PFSK-1 (cell line): ENCODE measurements at regions not wholly inside any gene's neighbourhood (a gene's known extent, or its start where the extent isn't known, plus 50 kb on each side); places are given as distances from the start of the nearest gene placed in this dataset.

Experiments
- FOXP2 ChIP-seq: optimal IDR thresholded peaks from 2 replicates; pipeline ENCODE3; 2011; ENCODE audit warnings: borderline replicate concordance, control low read depth, inconsistent platforms; ENCODE audit not compliant: insufficient read depth; ENCODE audit errors: extremely low read length, extremely low read depth
- POLR2AphosphoS5 ChIP-seq: IDR thresholded peaks from 2 replicates; pipeline ENCODE4 v1.6.1; 2012; ENCODE audit warnings: low read depth, mild to moderate bottlenecking, control low read depth, low read length, moderate library complexity
- REST ChIP-seq, 2 experiments: IDR thresholded peaks; 2 replicates each; pipeline versions ENCODE4 v1.6.1 to v1.8.0; 2011 to 2012; ENCODE audit warnings: low read depth in 2 of 2, low read length in 2 of 2, control low read depth in 1 of 2, inconsistent platforms in 1 of 2, mild to moderate bottlenecking in 1 of 2, moderate library complexity in 1 of 2; ENCODE audit not compliant: insufficient read depth in 1 of 2
- SIN3A ChIP-seq: IDR thresholded peaks from 2 replicates; pipeline ENCODE4 v1.6.1; 2012; ENCODE audit warnings: mild to moderate bottlenecking, low read length, moderate library complexity, borderline replicate concordance; ENCODE audit not compliant: insufficient read depth
- TAF1 ChIP-seq: IDR thresholded peaks from 2 replicates; pipeline ENCODE4 v1.6.1; 2012; ENCODE audit warnings: low read length, control low read depth, borderline replicate concordance; ENCODE audit not compliant: insufficient read depth

GRCh38 chr7:89232-90019 lies 102.9 kb upstream of the FAM20C start:
- no peak for TF ChIP-seq REST (IDR thresholded peaks at IDR 0.05; ENCODE audit: insufficient read depth in 1 of 2, low read depth in 2 of 2, low read length in 2 of 2)
- no peak for TF ChIP-seq TAF1
- no peak for TF ChIP-seq FOXP2
- no peak for TF ChIP-seq SIN3A
- TF ChIP-seq POLR2AphosphoS5: no peak

- TF ChIP-seq SIN3A: no peak
- TF ChIP-seq POLR2AphosphoS5: no peak
- TF ChIP-seq REST (IDR thresholded peaks at IDR 0.05; ENCODE audit: insufficient read depth in 1 of 2, low read depth in 2 of 2, low read length in 2 of 2): no peak
- TF ChIP-seq TAF1: no peak
These were observed 102.0 kb upstream of the FAM20C start for GRCh38 chr7:90111-91063.

- no peak for TF ChIP-seq REST (IDR thresholded peaks at IDR 0.05; ENCODE audit: insufficient read depth in 1 of 2, low read depth in 2 of 2, low read length in 2 of 2)
- TF ChIP-seq FOXP2: no peak
- no peak for TF ChIP-seq TAF1
- TF ChIP-seq POLR2AphosphoS5: no peak
- no peak for TF ChIP-seq SIN3A
These were observed 100.8 kb upstream of the FAM20C start for GRCh38 chr7:91396-92175.

- no peak for TF ChIP-seq REST (IDR thresholded peaks at IDR 0.05; ENCODE audit: insufficient read depth in 1 of 2, low read depth in 2 of 2, low read length in 2 of 2)
- TF ChIP-seq POLR2AphosphoS5: no peak
- no peak for TF ChIP-seq FOXP2
- TF ChIP-seq TAF1: no peak
- TF ChIP-seq SIN3A: no peak
These were observed 100.1 kb upstream of the FAM20C start for GRCh38 chr7:92231-92674.
